ENCODE measurements at regions not wholly inside any gene's neighbourhood (a gene's known extent, or its start where the extent isn't known, plus 50 kb on each side); places are given as distances from the start of the nearest gene placed in this dataset.

- H3F3A ChIP-seq (ENCODE audit: insufficient read depth) = peaks cover 36% of the 10 kb centered on the region
- H4K20me1 ChIP-seq (ENCODE audit: low read depth, low read length) = no peaks in the 10 kb centered on the region
- H2AFZ ChIP-seq (ENCODE audit: low read depth, low read length, severe bottlenecking) = no peak overlapping the region
- no peak overlapping the region for H3K4me2 ChIP-seq (ENCODE audit: low read depth, low read length, poor library complexity, severe bottlenecking)
- H3K27me3 ChIP-seq (ENCODE audit: low read length) = no peaks in the 10 kb centered on the region
- no peak overlapping the region for H3K9ac ChIP-seq (ENCODE audit: low read length)
- TF ChIP-seq CTCF (IDR thresholded peaks at IDR 0.05; ENCODE audit: insufficient read depth, low read length, poor library complexity, severe bottlenecking) = no peak
- H3K79me2 ChIP-seq (ENCODE audit: insufficient read depth, low read length) = no peaks in the 10 kb centered on the region
- H3K36me3 ChIP-seq (ENCODE audit: low read length) = peaks cover 6% of the 10 kb centered on the region; the same call in 1 of the 2 replicates
- H3K9me3 ChIP-seq (ENCODE audit: insufficient read depth, low read length) = peaks cover 7% of the 10 kb centered on the region; the same call in 1 of the 2 replicates
- H3K27ac ChIP-seq (ENCODE audit: low read depth, low read length) = peak overlapping the region; percentile 88
- H3K9me2 ChIP-seq (replicated peaks; ENCODE audit: insufficient read depth, low read length) = no peaks in the 10 kb centered on the region
- H3K4me3 ChIP-seq (ENCODE audit: insufficient read depth, low read length, poor library complexity, severe bottlenecking) = no peak overlapping the region
Observed at GRCh38 chr9:124198948-124199347, 58.8 kb upstream of the NEK6 start.

GRCh38 chr9:124199474-124199873, 58.3 kb upstream of the NEK6 start:
- H3K9me3 ChIP-seq (ENCODE audit: insufficient read depth, low read length) = peaks cover 7% of the 10 kb centered on the region; the same call in 1 of the 2 replicates
- H4K20me1 ChIP-seq (ENCODE audit: low read depth, low read length) = no peaks in the 10 kb centered on the region
- H2AFZ ChIP-seq (ENCODE audit: low read depth, low read length, severe bottlenecking) = no peak overlapping the region
- H3K79me2 ChIP-seq (ENCODE audit: insufficient read depth, low read length) = no peaks in the 10 kb centered on the region
- no peaks in the 10 kb centered on the region for H3K9me2 ChIP-seq (replicated peaks; ENCODE audit: insufficient read depth, low read length)
- TF ChIP-seq EZH2phosphoT487 (conservative IDR thresholded peaks at IDR 0.05; ENCODE audit: low read length) (no peak), CTCF (IDR thresholded peaks at IDR 0.05; ENCODE audit: insufficient read depth, low read length, poor library complexity, severe bottlenecking) (no peak)
- H3K4me3 ChIP-seq (ENCODE audit: insufficient read depth, low read length, poor library complexity, severe bottlenecking) = no peak overlapping the region
- H3K27ac ChIP-seq (ENCODE audit: low read depth, low read length) = peak overlapping the region; percentile 88
- H3K36me3 ChIP-seq (ENCODE audit: low read length) = peaks cover 3% of the 10 kb centered on the region; the same call in 1 of the 2 replicates
- peak overlapping the region; percentile 15; the same call in 1 of the 2 replicates for H3K9ac ChIP-seq (ENCODE audit: low read length)
- H3K4me2 ChIP-seq (ENCODE audit: low read depth, low read length, poor library complexity, severe bottlenecking) = no peak overlapping the region
- H3F3A ChIP-seq (ENCODE audit: insufficient read depth) = peaks cover 38% of the 10 kb centered on the region
- no peaks in the 10 kb centered on the region for H3K27me3 ChIP-seq (ENCODE audit: low read length)

GRCh38 chr9:124202447-124202971, 55.2 kb upstream of the NEK6 start:
- Histone ChIP-seq H3K4me2 (ENCODE audit: low read depth, low read length, poor library complexity, severe bottlenecking) (peak overlapping the region; percentile 61), H3K36me3 (ENCODE audit: low read length) (no peaks in the 10 kb centered on the region), H2AFZ (ENCODE audit: low read depth, low read length, severe bottlenecking) (no peak overlapping the region)

More at GRCh38 chr9:124202447-124202971, 55.2 kb upstream of the NEK6 start:
- H4K20me1 ChIP-seq (ENCODE audit: low read depth, low read length) = no peaks in the 10 kb centered on the region
- no peaks in the 10 kb centered on the region for H3K9me2 ChIP-seq (replicated peaks; ENCODE audit: insufficient read depth, low read length)
- no peak overlapping the region for H3K4me3 ChIP-seq (ENCODE audit: insufficient read depth, low read length, poor library complexity, severe bottlenecking)
- TF ChIP-seq EZH2phosphoT487 (conservative IDR thresholded peaks at IDR 0.05; ENCODE audit: low read length) (no peak), CTCF (IDR thresholded peaks at IDR 0.05; ENCODE audit: insufficient read depth, low read length, poor library complexity, severe bottlenecking) (no peak)
- H3K79me2 ChIP-seq (ENCODE audit: insufficient read depth, low read length) = no peaks in the 10 kb centered on the region
- H3K9ac ChIP-seq (ENCODE audit: low read length) = peak overlapping the region; percentile 37; the same call in 1 of the 2 replicates
- no peaks in the 10 kb centered on the region for H3K27me3 ChIP-seq (ENCODE audit: low read length)
- H3F3A ChIP-seq (ENCODE audit: insufficient read depth) = peaks cover 47% of the 10 kb centered on the region
- peak overlapping the region; percentile 95 for H3K27ac ChIP-seq (ENCODE audit: low read depth, low read length)
- H3K9me3 ChIP-seq (ENCODE audit: insufficient read depth, low read length) = no peaks in the 10 kb centered on the region

All from SU-DHL-6 (cell line).